ENCODE measurements at regions not wholly inside any gene's neighbourhood (a gene's known extent, or its start where the extent isn't known, plus 50 kb on each side); places are given as distances from the start of the nearest gene placed in this dataset.
"Not testable (repeated sequence)": the region's sequence is repeated elsewhere in the genome, so short reads cannot be mapped to it uniquely, and the experiment has no call there.

DNA sequence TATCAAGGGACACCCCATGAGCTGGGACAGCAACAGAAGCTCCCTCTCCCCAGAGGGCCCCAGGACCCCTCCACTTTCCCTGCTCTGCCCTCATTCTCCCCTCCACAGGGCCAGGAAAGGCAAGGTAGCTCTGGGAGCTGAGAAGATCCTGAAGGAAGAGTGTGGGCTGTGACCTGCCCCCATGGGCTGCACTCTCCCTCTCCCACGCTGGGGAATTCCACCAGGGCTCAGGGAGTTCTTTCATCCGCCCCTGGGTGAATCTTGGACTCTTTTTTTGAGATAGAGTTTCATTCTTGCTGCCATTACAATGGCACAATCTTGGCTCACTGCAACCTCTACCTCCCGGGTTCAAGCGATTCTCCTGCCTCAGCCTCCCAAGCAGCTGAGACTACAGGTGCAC is 73.8 kb downstream of the C9orf50 start:
- no peak for DNase-seq (ENCODE audit: extremely low read depth, low read depth)

DNA sequence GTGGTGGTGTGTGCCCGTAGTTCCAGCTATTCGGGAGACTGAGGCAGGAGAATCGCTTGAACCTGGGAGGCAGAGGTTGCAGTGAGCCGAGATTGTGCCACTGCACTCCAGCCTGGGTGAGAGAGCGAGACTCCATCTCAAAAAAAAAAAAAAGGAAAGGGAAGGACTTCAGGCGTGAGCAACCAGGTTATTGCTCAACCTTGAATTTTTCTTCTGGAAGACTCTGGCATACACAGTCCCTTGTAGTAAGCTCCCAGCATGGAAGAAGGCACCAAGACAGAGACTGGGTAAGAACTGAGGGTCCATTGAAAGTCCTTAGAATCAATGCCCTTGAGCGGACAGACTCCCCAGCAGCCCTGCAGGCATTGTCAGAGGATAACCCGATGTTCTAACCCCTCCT is 75.0 kb downstream of the C9orf50 start:
- not testable (repeated sequence) for DNase-seq (ENCODE audit: extremely low read depth, low read depth)

DNA sequence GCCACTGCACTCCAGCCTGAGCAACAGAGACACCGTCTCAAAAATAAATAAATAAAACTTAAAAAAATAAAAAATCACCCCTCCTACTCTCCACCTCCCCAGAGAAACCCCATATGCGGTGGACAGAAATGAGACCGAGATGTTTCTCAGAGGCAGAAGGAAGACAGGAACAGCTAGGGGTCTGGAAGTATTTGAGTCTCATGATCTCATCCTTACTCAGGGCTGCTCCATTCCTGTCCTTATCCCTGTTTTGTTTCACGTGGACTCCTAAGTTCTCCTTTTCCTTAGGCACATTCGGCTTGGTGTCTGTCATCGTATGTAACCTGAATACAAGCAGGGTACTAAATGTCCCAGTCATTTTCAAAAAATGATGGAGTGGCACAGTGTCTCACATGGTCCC is 76.1 kb downstream of the C9orf50 start:
- no peak for DNase-seq (ENCODE audit: extremely low read depth, low read depth)

DNA sequence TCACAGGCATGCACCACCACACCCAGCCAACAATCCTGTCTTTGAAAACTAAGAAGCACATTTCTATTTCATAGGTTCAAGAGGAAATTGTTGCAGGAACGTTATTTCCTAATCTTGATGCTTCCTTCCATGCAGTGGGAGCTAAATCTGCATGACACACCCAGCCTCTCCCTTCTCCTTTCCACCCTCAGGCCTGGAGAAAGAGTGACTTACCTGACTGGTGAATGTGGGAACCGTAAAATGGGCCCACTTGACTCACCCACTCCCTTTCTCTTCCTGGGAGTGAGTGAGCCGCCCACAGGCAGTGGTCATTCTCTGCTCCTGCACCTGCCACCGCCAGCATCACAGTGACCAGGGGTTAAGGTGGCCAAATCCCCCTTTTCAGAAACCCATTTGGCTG is 78.2 kb downstream of the C9orf50 start:
- no peak for DNase-seq (ENCODE audit: extremely low read depth, low read depth)

DNA sequence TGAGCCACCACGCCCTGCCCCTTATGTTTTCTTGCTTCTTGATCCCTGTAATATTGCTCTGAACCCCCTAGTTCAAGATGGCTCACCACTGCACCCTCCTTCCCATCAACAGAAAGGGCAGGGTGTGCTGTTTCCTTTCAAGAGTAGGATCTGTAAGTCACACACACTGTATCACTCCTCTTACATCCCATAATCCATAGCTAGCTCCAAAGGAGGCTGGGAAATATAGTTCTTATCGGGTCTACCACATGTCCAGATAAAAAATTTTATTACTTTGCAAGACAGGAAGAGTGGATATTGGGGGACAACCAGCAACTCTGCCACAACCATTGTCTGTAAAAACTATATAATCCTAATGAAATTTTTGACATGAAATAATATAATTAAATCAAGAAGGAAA is 79.6 kb downstream of the C9orf50 start:
- DNase-seq (ENCODE audit: extremely low read depth, low read depth): no peak

DNA sequence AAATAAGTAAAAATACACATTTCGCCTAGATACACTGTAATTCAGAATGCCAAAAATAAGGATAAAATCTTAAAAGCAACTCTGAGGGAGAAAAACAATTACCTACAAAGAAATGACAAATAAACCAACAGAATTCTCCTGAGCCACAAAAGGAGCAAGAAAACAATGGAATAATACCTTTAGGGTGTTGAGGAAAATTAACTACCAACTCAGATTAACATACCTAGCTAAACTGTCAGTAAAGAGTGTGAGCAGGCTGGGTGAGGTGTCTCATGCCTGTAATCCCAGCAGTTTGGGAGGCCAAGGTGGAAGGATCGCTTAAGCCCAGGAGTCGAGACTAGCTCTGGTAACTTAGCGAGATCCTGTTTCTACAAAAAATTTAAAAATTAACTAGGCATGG is 81.5 kb downstream of the C9orf50 start:
- DNase-seq (ENCODE audit: extremely low read depth, low read depth): no peak

DNA sequence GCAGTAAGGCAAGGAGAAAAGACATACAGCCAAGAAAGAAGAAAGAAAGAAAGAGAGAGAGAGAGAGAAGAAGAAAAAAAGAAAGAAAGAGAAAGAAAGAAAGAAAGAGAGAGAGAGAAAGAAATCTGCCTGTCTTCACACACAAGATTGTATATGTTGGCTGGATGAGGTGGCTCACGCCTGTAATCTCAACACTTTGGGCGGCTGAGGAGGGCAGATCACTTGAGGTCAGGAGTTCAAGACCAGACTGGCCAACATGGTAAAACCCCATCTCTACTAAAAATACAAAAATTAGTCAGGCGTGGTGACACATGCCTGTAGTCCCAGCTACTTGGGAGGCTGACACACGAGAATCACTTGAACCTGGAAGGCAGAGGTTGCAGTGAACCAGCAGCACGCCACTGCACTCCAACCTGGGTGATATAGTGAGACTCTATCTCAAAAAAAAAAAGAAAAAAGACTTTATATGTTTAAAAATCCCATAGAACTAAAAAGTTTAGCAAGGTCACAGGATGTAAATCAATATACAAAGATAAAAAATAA is 89.0 kb downstream of the C9orf50 start:
- not testable (repeated sequence) for DNase-seq (ENCODE audit: extremely low read depth, low read depth)

DNA sequence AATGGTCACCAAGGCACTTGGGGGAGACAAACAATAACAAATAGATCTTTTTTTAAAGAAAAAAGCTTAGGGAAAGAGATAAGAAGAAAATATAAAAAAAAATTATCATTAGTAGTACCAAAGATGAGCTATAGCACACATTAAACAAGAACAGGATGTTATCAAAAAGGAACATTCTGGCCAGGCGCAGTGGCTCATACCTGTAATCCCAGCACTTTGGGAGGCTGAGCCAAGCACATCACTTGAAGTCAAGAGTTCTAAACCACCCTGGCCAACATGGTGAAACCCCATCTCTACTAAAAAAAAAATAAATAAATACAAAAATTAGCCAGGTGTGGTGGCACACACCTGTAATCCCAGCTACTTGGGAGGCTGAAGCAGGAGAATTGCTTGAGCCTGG is 92.9 kb downstream of the C9orf50 start:
- DNase-seq (ENCODE audit: extremely low read depth, low read depth): not testable (repeated sequence)

DNA sequence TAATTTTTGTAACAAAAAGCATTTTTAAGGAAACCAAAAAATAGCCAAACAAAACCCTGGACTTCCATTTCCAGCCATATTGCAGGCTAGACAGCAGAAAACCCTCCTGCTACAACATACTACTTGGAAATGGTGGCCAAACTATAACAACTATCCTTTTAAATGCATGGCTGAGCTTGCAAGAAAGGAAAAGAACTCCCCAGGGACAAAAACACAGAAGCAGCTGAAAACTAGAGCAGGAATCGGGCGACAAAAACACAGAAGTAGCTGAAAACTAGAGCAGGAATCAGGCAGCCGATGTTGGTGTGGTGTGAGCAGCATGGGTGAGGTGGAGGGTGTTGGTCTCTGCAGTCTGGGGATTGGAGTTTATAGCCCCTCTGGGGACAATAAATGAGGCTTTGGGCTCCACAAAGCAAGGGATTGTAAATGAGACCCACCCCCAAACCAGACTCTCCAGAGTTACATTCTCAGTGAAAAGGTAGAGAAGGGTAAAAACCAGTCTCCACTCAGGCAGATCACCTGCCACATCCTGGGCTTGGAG is 95.2 kb downstream of the C9orf50 start:
- no peak for DNase-seq (ENCODE audit: extremely low read depth, low read depth)

DNA sequence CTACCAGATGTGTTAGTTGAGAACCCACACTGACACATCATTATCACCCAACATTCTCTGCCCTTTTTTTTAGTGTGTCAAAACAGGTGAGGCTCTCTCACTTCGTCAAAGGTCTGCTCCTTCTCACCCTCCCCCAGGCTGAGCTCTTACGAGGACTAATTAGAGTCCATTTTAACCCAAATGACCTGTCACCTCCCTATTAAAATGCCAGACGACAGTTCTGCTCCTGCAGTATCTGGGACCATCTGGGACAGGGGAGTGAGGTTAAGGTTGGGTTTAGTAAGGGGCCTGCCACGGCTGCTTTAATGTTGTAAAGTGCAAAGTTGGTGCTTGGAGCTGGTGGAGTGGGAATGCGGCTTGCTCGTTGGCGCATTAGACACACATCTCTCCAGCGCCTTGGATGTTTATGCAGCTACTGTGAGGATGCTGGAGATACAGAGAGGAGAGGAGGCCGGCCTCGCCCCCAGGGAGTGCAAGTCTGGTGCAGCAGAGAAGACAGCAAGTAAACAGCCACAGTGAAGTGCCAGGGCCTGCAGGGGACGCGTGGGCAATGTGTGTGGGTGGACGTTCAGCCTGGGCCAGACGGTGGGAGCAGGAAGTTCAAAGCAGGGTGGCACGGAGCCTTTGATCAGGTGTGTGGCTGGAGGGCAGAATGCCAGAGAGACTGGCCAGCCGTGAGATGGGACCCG is 96.2 kb downstream of the C9orf50 start:
- DNase-seq (ENCODE audit: extremely low read depth, low read depth): no peak

DNA sequence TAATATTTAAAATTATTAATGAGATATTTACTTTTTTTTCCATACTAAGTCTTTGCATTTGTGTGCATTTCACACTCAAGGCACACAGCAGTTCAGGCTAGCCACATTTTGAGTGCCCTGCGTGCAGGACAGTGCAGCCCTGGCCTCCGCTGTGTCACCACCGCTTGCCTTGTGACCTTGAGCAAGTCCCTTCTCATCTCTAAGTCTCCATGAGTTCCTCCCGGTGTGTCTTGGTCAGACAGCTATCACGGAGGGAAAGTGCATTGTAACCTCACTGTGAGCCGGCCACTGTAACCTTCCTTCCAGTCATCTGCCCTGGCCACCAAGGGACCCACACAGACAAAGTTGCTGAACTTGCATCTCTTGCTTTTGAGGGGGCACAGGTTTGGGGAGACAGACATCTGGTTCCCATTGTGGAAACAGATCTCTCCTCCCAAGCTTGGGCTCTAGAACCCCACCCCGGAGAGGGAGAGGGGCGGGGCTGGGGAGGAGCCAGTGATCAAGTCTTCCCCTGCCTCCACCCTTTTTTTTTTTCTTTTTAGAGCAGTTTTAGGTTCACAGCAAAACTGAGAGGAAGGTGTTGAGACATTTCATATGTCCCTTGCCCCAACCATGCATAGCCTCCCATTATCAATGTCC is 96.8 kb downstream of the C9orf50 start:
- no peak for DNase-seq (ENCODE audit: extremely low read depth, low read depth)

DNA sequence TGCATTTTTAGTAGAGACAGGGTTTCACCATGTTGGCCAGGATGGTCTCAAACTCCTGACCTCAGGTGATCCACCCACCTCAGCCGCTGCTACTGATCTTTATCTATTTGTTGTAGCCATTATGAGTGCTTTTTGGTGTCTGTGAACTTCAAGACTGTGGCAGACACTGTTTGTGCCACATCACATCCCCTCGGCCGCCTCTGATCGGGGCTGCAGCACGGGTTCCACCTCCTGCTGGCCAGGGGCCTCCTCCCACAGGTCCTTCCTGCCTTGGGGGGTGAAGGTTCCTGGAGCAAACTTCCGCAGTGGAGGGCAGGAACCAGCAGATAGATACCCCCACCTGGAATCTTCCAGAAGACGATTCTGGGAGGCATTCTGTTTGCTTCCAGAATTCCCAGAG is 98.5 kb downstream of the C9orf50 start:
- DNase-seq (ENCODE audit: extremely low read depth, low read depth): no peak

DNA sequence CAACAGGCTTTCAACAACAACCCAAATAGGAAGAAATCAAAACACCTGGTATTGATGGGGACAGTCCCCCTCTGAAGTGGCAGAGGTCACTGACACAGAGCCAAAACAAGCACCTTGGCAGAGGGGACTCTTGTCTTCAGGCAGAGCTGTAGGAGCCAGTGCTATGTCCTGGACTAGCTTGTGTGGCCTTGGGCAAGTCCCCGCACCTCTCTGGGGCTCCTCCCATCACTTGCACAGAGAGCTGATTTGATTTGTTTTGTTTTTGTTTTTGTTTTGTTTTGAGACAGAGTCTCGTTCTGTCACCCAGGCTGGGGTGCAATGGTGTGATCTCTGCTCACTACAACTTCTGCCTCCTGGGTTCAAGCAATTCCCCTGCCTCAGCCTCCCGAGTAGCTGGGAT is 100.8 kb downstream of the C9orf50 start:
- DNase-seq (ENCODE audit: extremely low read depth, low read depth): no peak

DNA sequence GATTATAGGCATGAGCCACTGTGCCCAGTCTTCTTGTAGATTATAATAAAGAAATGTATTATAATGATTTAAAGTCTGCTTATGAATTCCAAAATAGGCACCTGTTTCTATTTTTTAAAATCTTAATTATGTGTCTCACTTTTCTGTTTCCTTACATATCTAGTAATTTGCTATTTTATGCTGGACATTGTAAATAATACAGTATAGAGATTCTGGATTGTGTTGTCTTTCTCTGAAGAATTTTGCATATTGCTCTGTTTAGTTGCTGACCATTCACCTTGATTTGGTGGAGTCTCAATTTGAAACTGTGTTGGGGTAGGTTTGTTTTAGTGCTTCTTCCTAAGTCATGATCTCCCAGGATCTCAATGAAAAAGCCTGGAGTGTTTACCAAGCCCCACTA is 102.8 kb downstream of the C9orf50 start:
- no peak for DNase-seq (ENCODE audit: extremely low read depth, low read depth)

DNA sequence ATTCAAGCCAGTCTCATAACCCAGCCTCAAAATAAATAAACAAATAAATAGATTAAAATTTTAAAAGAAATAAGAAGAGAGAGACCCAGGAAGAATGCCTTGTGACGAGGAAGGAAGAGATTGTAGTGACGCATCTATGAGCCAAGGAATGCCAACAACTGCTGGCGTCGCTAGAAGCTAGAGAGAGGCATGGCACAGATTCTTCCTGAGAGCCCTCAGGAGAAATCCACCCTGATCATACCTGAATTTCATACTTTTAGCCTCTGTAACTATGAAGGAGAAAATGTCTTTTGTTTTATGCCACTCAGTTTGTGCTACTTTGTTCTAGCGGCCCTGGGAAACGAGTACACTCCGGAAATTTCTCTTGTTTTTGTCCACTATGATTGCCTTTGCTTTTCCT is 103.9 kb downstream of the C9orf50 start:
- no peak for DNase-seq (ENCODE audit: extremely low read depth, low read depth)

DNA sequence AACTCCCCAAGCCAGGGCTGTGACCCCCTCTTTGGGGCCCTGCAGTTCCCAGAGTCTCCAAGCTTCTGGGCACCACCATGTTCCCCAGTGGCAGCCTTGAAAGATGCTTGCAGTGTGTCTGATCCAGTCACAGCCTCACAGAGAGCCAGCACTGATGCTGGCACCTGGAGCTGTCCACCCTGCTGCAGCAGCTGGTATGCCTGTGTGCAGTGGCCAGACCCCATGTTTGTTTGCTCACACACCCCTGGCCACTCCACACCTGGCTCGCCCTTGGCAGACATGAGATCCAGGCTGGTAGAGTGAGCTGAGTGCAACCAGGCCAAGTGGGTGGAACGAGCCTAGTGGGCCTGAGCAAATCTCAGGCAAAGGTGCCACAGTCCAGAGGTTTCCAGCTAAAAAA is 106.0 kb downstream of the C9orf50 start:
- DNase-seq (ENCODE audit: extremely low read depth, low read depth): no peak

DNA sequence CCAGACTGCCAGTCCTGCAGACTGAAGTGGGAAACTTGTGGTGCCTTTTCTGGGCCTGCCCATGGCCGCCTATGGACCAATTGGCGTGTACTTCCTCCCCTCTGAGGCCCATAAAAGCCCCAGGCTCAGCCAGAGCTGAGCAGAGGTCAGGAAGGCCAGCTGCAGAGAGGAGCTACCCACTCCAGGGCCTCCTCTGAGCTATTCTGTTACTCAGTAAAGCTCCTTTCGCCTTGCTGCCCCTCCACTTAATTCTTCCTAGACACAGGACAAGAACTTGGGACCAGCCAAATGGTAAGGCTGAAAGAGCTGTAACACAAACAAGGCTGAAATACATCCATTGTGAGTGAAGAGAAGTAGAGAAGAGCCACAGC is 106.4 kb downstream of the C9orf50 start:
- DNase-seq (ENCODE audit: extremely low read depth, low read depth): no peak

DNA sequence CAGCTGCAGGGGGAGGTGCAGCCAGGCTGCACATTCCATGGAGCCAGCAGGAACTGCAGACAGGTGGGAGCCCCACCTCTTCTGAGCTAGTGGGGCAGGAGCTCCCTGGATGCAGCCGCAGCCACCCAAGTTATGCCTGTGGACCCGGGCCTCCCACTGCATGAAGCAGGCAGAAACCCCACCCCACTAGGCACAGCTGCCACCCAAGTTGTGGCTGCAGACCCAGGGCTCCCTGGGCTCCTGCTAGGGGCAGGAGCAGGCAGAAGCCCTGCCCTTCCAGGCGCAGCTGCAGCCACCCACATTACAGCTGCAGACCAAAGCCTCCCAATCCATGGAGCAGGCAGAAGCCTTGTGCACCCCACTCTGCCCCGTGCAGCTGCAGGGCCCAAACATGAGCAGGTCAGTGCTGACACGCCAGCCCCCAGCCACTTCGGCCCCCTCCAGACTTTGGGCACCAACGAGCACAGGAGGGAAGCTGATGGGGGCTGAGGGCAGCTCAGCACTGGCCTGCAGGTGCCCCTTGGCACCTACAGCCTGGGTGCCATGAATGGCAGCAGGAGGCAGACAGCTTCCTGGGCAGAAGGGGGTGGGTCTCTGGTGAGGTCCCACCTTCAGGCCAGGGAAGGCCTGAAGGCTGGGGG is 106.9 kb downstream of the C9orf50 start:
- DNase-seq (ENCODE audit: extremely low read depth, low read depth): no peak

DNA sequence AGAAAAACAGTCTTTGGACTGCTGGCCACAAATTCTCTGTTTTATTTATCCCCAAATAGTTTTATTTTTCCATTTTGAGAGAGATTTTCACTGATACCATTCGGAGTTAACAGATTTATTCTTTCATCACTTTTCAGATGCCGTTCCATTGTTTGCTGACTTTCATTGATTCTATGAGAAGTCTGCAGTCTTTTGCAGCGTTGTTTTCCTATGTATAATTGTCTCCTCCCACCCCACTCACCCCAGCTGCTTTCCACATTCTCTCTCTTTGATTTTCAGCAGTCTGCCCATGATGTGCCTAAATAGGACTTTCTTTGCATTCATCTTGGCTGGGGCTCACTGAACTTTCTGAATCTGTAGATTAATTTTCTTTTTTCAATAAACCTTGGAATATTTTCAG is 107.6 kb downstream of the C9orf50 start:
- no peak for DNase-seq (ENCODE audit: extremely low read depth, low read depth)

DNA sequence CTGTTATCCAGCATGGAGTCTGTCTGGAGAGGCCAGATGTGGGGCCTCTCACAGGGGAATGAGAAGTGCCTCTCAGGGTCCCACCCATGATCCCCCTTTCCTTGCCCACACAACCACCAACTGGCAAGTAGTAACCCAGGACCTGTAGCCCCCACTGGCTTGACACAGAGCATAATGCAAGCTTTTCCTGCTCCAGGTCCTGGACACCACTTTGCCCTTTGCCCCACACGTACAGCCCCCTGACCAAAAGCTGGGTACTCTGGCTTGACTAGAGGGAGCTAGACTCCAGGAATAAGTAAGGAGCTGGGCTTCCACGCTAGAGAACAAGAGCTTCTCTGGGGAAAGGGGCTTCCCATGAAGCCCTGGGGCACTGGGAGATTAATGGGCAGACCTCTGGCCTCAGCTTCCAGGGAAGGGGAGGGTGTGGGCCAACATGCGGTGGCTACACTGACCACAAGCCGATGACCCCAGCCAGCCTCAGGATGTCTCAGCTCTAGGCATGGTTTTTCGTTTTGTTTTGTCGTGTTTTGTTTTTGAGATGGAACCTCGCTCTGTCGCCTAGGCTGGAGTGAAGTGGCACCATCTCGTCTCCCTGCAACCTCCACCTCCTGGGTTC is 109.5 kb downstream of the C9orf50 start:
- DNase-seq (ENCODE audit: extremely low read depth, low read depth): no peak

DNA sequence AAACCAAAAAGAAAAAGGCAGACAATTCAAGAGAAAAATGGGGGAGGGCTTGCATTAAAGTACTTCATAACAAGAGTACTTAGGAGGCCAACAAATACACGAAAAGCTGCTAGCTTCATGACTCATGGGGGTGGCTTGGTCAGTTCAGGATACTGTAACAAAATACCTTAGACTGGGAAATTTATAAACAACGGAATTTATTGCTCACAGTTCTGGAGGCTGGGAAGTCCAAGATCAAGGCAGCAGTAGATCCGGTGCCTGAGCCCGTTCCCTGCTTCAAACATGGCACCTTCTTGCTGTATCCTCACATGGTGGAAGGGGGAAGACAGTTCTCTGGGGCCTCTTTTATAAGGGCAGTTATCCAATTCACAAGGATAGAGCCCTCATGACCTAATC is 111.4 kb downstream of the C9orf50 start:
- no peak for DNase-seq (ENCODE audit: extremely low read depth, low read depth)

All from NCI-H460 (cell line).